ENCODE measurements at regions not wholly inside any gene's neighbourhood (a gene's known extent, or its start where the extent isn't known, plus 50 kb on each side); places are given as distances from the start of the nearest gene placed in this dataset.

- TF ChIP-seq CTCF (conservative IDR thresholded peaks at IDR 0.05; ENCODE audit: low read depth, low read length) (no peak), EZH2 (IDR thresholded peaks at IDR 0.05; ENCODE audit: borderline replicate concordance, low read depth, low read length, poor library complexity, severe bottlenecking) (no peak)
- no TSS peak for BruUV-seq (replicated peaks)
- CTCF ChIA-PET = no interaction called here
- Histone ChIP-seq H3K27ac (ENCODE audit: low read depth, low read length, poor library complexity, severe bottlenecking) (no peak overlapping the region), H3K4me1 (ENCODE audit: insufficient read depth, low read length, poor library complexity, severe bottlenecking) (no peaks in the 10 kb centered on the region), H3K36me3 (ENCODE audit: insufficient read depth, low read length, poor library complexity, severe bottlenecking) (no peaks in the 10 kb centered on the region), H3K4me3 (ENCODE audit: low read depth, low read length, poor library complexity, severe bottlenecking) (no peak overlapping the region), H3K9me3 (ENCODE audit: low read depth, low read length, poor library complexity, severe bottlenecking) (no peaks in the 10 kb centered on the region), H3K27me3 (replicated peaks; ENCODE audit: insufficient read depth, low read depth, low read length, poor library complexity) (peaks cover 5% of the 10 kb centered on the region)
- intact Hi-C loops (cut with micrococcal nuclease; ENCODE audit: unreplicated experiment) = no loop called here
- POLR2A ChIA-PET (ENCODE audit: low non-redundant PET) = no interaction called here
- no peak for DNase-seq (ENCODE audit: low spot score)
Observed at GRCh38 chr7:25677595-25677994, 449.3 kb upstream of the NPVF start.

GRCh38 chr7:25678215-25678614 lies 449.9 kb upstream of the NPVF start:
- POLR2A ChIA-PET (ENCODE audit: low non-redundant PET) = no interaction called here
- Histone ChIP-seq H3K4me3 (ENCODE audit: low read depth, low read length, poor library complexity, severe bottlenecking) (no peak overlapping the region), H3K9me3 (ENCODE audit: low read depth, low read length, poor library complexity, severe bottlenecking) (no peaks in the 10 kb centered on the region), H3K27me3 (replicated peaks; ENCODE audit: insufficient read depth, low read depth, low read length, poor library complexity) (peaks cover 8% of the 10 kb centered on the region), H3K36me3 (ENCODE audit: insufficient read depth, low read length, poor library complexity, severe bottlenecking) (no peaks in the 10 kb centered on the region), H3K27ac (ENCODE audit: low read depth, low read length, poor library complexity, severe bottlenecking) (no peak overlapping the region), H3K4me1 (ENCODE audit: insufficient read depth, low read length, poor library complexity, severe bottlenecking) (no peaks in the 10 kb centered on the region)
- no TSS peak for BruUV-seq (replicated peaks)
- CTCF ChIA-PET = no interaction called here
- intact Hi-C loops (cut with micrococcal nuclease; ENCODE audit: unreplicated experiment) = no loop called here
- TF ChIP-seq EZH2 (IDR thresholded peaks at IDR 0.05; ENCODE audit: borderline replicate concordance, low read depth, low read length, poor library complexity, severe bottlenecking) (no peak), CTCF (conservative IDR thresholded peaks at IDR 0.05; ENCODE audit: low read depth, low read length) (no peak)
- no peak for DNase-seq (ENCODE audit: low spot score)

- CTCF ChIA-PET = no interaction called here
- POLR2A ChIA-PET (ENCODE audit: low non-redundant PET) = no interaction called here
- Histone ChIP-seq H3K36me3 (ENCODE audit: insufficient read depth, low read length, poor library complexity, severe bottlenecking) (no peaks in the 10 kb centered on the region), H3K9me3 (ENCODE audit: low read depth, low read length, poor library complexity, severe bottlenecking) (no peaks in the 10 kb centered on the region), H3K4me1 (ENCODE audit: insufficient read depth, low read length, poor library complexity, severe bottlenecking) (no peaks in the 10 kb centered on the region), H3K4me3 (ENCODE audit: low read depth, low read length, poor library complexity, severe bottlenecking) (no peak overlapping the region), H3K27ac (ENCODE audit: low read depth, low read length, poor library complexity, severe bottlenecking) (no peak overlapping the region), H3K27me3 (replicated peaks; ENCODE audit: insufficient read depth, low read depth, low read length, poor library complexity) (peaks cover 8% of the 10 kb centered on the region)
- no peak for DNase-seq (ENCODE audit: low spot score)
- BruUV-seq (replicated peaks) = no TSS peak
- intact Hi-C loops (cut with micrococcal nuclease; ENCODE audit: unreplicated experiment) = no loop called here
- TF ChIP-seq CTCF (conservative IDR thresholded peaks at IDR 0.05; ENCODE audit: low read depth, low read length) (no peak), EZH2 (IDR thresholded peaks at IDR 0.05; ENCODE audit: borderline replicate concordance, low read depth, low read length, poor library complexity, severe bottlenecking) (no peak)
Observed at GRCh38 chr7:25680636-25681035, 452.4 kb upstream of the NPVF start.
